Caco-2 (cell line): ENCODE measurements at regions not wholly inside any gene's neighbourhood (a gene's known extent, or its start where the extent isn't known, plus 50 kb on each side); places are given as distances from the start of the nearest gene placed in this dataset.

Experiments used
- BruUV-seq: library from RNA; stranded (reverse); fragments of 400-500 nt; replicated peaks from 2 replicates; lab custom pipeline; 2021; lab: Mats Ljungman, UMichigan
- CTCF ChIA-PET: fragments of 300-600 bp; sonication (Branson Sonifier 250); formaldehyde crosslinking; loops from one replicate; lab custom pipeline; 2022; ENCODE audit warnings: antibody characterized with exemption; lab: Charles Lee
- POLR2A ChIA-PET: fragments of 300-600 bp; sonication (Branson Sonifier 250); formaldehyde crosslinking; loops from one replicate; lab custom pipeline; 2022; ENCODE audit warnings: antibody characterized with exemption; lab: Charles Lee
- DNase-seq, 2 experiments: peaks; one replicate each; pipeline versions ENCODE4 v3.0.0 to v3.0.0-alpha.2; 2020 to 2022
- H3K27me3 ChIP-seq: replicated peaks from 2 replicates; pipeline ENCODE4 v1.6.0; 2011; ENCODE audit warnings: low read length; ENCODE audit not compliant: control insufficient read depth, insufficient read depth
- H3K36me3 ChIP-seq: 2 replicates; pipeline ENCODE4 v1.5.1; 2011; ENCODE audit warnings: low read length; ENCODE audit not compliant: control insufficient read depth, insufficient read depth
- H3K4me1 ChIP-seq: fragments of 250-450 bp; sonication (Bioruptor Pico); 2 replicates; pipeline ENCODE4 v1.5.1; 2020; ENCODE audit warnings: mild to moderate bottlenecking
- H3K4me3 ChIP-seq: 2 replicates; pipeline ENCODE4 v1.5.1; 2011; ENCODE audit warnings: low read depth, mild to moderate bottlenecking, control low read depth, low read length
- H3K9me3 ChIP-seq: fragments of 250-450 bp; sonication (Bioruptor Pico); 2 replicates; pipeline ENCODE4 v1.5.1; 2020; ENCODE audit warnings: mild to moderate bottlenecking, moderate library complexity
- H3K27ac Mint-ChIP-seq: one replicate; pipeline ENCODE4 v1.8.0; 2022; ENCODE audit warnings: mixed read lengths; ENCODE audit not compliant: unreplicated experiment
- H3K27me3 Mint-ChIP-seq: one replicate; pipeline ENCODE4 v1.8.0; 2022; ENCODE audit warnings: mixed read lengths; ENCODE audit not compliant: insufficient read depth, unreplicated experiment
- H3K36me3 Mint-ChIP-seq: one replicate; pipeline ENCODE4 v1.8.0; 2022; ENCODE audit warnings: mild to moderate bottlenecking, mixed read lengths; ENCODE audit not compliant: insufficient read depth, unreplicated experiment
- H3K4me1 Mint-ChIP-seq: one replicate; pipeline ENCODE4 v1.8.0; 2022; ENCODE audit warnings: low read depth, mixed read lengths; ENCODE audit not compliant: unreplicated experiment
- H3K4me3 Mint-ChIP-seq: one replicate; pipeline ENCODE4 v1.8.0; 2022; ENCODE audit warnings: mild to moderate bottlenecking, moderate library complexity, mixed read lengths; ENCODE audit not compliant: unreplicated experiment
- H3K9me3 Mint-ChIP-seq: one replicate; pipeline ENCODE4 v1.8.0; 2022; ENCODE audit warnings: mixed read lengths; ENCODE audit not compliant: unreplicated experiment
- intact Hi-C: fragments of 100-400 bp; cut with micrococcal nuclease; formaldehyde crosslinking; loops from one replicate; pipeline ENCODE4 v1.10.0; 2022; ENCODE audit not compliant: unreplicated experiment
- TF ChIP-seq, protein P1 (sequence below), 2 experiments: fragments of 200-600 bp in 1 of 2; IDR thresholded peaks; 1 replicate in 1 of 2; 2 replicates in 1 of 2; pipeline versions ENCODE4 v1.5.1 to v1.8.0; 2011 to 2022; ENCODE audit warnings: antibody characterized with exemption in 1 of 2, control low read depth in 1 of 2, inconsistent platforms in 1 of 2, low read depth in 1 of 2, low read length in 1 of 2, mild to moderate bottlenecking in 1 of 2, moderate library complexity in 1 of 2; ENCODE audit not compliant: insufficient read depth in 1 of 2, severe bottlenecking in 1 of 2, unreplicated experiment in 1 of 2

- no TSS peak for BruUV-seq
- Mint-ChIP-seq H3K4me3 (no peak overlapping the region), H3K27me3 (peaks cover 4% of the 10 kb centered on the region), H3K4me1 (no peaks in the 10 kb centered on the region), H3K9me3 (no peaks in the 10 kb centered on the region), H3K27ac (no peak overlapping the region), H3K36me3 (no peaks in the 10 kb centered on the region)
- no peak for DNase-seq
- Histone ChIP-seq H3K27me3 (no peaks in the 10 kb centered on the region), H3K9me3 (no peaks in the 10 kb centered on the region), H3K36me3 (no peaks in the 10 kb centered on the region), H3K4me3 (no peak overlapping the region), H3K4me1 (no peaks in the 10 kb centered on the region)
- ChIA-PET CTCF (no interaction called here), POLR2A (no interaction called here)
- TF ChIP-seq, protein P1, sequence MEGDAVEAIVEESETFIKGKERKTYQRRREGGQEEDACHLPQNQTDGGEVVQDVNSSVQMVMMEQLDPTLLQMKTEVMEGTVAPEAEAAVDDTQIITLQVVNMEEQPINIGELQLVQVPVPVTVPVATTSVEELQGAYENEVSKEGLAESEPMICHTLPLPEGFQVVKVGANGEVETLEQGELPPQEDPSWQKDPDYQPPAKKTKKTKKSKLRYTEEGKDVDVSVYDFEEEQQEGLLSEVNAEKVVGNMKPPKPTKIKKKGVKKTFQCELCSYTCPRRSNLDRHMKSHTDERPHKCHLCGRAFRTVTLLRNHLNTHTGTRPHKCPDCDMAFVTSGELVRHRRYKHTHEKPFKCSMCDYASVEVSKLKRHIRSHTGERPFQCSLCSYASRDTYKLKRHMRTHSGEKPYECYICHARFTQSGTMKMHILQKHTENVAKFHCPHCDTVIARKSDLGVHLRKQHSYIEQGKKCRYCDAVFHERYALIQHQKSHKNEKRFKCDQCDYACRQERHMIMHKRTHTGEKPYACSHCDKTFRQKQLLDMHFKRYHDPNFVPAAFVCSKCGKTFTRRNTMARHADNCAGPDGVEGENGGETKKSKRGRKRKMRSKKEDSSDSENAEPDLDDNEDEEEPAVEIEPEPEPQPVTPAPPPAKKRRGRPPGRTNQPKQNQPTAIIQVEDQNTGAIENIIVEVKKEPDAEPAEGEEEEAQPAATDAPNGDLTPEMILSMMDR (IDR thresholded peaks at IDR 0.05; ENCODE audit: insufficient read depth in 1 of 2, low read depth in 1 of 2, low read length in 1 of 2, severe bottlenecking in 1 of 2, unreplicated experiment in 1 of 2), result no peak
- intact Hi-C loops, result no loop called here
Measured at GRCh38 chr2:144984038-144984437, 464.1 kb upstream of the ZEB2 start.

DNA sequence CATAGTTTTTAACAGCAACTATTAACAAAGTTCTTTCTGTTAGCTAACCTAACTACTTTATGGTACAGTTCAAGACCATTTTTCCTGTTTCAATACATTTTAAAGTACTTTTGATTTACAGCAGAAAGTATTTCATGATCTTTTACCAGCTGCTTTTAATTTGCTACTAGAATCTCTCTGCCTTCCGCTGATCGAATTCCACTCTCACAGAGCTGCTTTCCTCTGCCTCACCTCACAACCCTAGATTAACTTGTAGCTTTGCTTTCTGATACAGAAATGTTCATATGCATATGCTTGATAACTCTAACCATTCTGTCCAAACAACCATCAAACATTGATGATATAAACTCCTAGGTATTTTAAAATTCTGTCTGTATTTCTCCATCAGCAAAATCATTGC, 463.2 kb upstream of the ZEB2 start:
- no peak overlapping the region for H3K27ac Mint-ChIP-seq
- DNase-seq, result no peak
- no peaks in the 10 kb centered on the region for H3K36me3 ChIP-seq
- H3K36me3 Mint-ChIP-seq, result no peaks in the 10 kb centered on the region
- TF ChIP-seq, protein P1 (IDR thresholded peaks at IDR 0.05; ENCODE audit: insufficient read depth in 1 of 2, low read depth in 1 of 2, low read length in 1 of 2, severe bottlenecking in 1 of 2, unreplicated experiment in 1 of 2), result no peak
- no peak overlapping the region for H3K4me3 ChIP-seq
- H3K27me3 Mint-ChIP-seq, result peaks cover 4% of the 10 kb centered on the region
- H3K4me1 Mint-ChIP-seq, result no peaks in the 10 kb centered on the region
- BruUV-seq, result no TSS peak
- no peaks in the 10 kb centered on the region for H3K27me3 ChIP-seq
- ChIA-PET CTCF (no interaction called here), POLR2A (no interaction called here)
- intact Hi-C loops, result no loop called here
- H3K9me3 ChIP-seq, result no peaks in the 10 kb centered on the region
- H3K4me3 Mint-ChIP-seq, result no peak overlapping the region
- H3K9me3 Mint-ChIP-seq, result no peaks in the 10 kb centered on the region
- no peaks in the 10 kb centered on the region for H3K4me1 ChIP-seq

GRCh38 chr2:144982481-144982880, 462.6 kb upstream of the ZEB2 start:
- TF ChIP-seq, protein P1 (IDR thresholded peaks at IDR 0.05; ENCODE audit: insufficient read depth in 1 of 2, low read depth in 1 of 2, low read length in 1 of 2, severe bottlenecking in 1 of 2, unreplicated experiment in 1 of 2), result no peak
- no peaks in the 10 kb centered on the region for H3K36me3 Mint-ChIP-seq
- no peak overlapping the region for H3K4me3 Mint-ChIP-seq
- no peaks in the 10 kb centered on the region for H3K27me3 ChIP-seq
- no peaks in the 10 kb centered on the region for H3K9me3 ChIP-seq
- no peak overlapping the region for H3K27ac Mint-ChIP-seq
- H3K4me1 Mint-ChIP-seq, result no peaks in the 10 kb centered on the region
- peaks cover 4% of the 10 kb centered on the region for H3K27me3 Mint-ChIP-seq
- POLR2A ChIA-PET, result no interaction called here
- H3K36me3 ChIP-seq, result no peaks in the 10 kb centered on the region
- H3K4me3 ChIP-seq, result no peak overlapping the region
- CTCF ChIA-PET, result no interaction called here
- intact Hi-C loops, result no loop called here
- no peaks in the 10 kb centered on the region for H3K4me1 ChIP-seq
- no peak for DNase-seq
- no TSS peak for BruUV-seq
- H3K9me3 Mint-ChIP-seq, result no peaks in the 10 kb centered on the region
